DOHH2 (cell line): ENCODE measurements at regions not wholly inside any gene's neighbourhood (a gene's known extent, or its start where the extent isn't known, plus 50 kb on each side); places are given as distances from the start of the nearest gene placed in this dataset.

Source experiments
- H3F3A ChIP-seq: fragments of 200-600 bp; sonication (generic), shearing (Covaris generic); 2 replicates; pipeline ENCODE4 v1.6.0; 2016; ENCODE audit warnings: antibody characterized with exemption, mild to moderate bottlenecking; ENCODE audit not compliant: control insufficient read depth, insufficient read depth
- H3K27ac ChIP-seq: fragments of 200-600 bp; sonication (generic); 2 replicates; pipeline ENCODE4 v1.5.1; 2014; ENCODE audit warnings: low read depth, mild to moderate bottlenecking, low read length, moderate library complexity
- H3K27me3 ChIP-seq: fragments of 200-600 bp; sonication (generic); 2 replicates; pipeline ENCODE4 v1.6.1; 2014; ENCODE audit warnings: mild to moderate bottlenecking, low read length, mixed read lengths; ENCODE audit not compliant: control insufficient read depth
- H3K36me3 ChIP-seq: fragments of 200-600 bp; sonication (generic); 2 replicates; pipeline ENCODE4 v1.6.1; 2014; ENCODE audit warnings: mild to moderate bottlenecking, low read length, moderate library complexity, mixed read lengths; ENCODE audit not compliant: control insufficient read depth
- H3K4me1 ChIP-seq: fragments of 200-600 bp; sonication (generic); 2 replicates; pipeline ENCODE4 v1.6.1; 2014; ENCODE audit warnings: mild to moderate bottlenecking, low read length, mixed read lengths; ENCODE audit not compliant: control insufficient read depth
- H3K4me2 ChIP-seq: fragments of 200-600 bp; sonication (generic); 2 replicates; pipeline ENCODE4 v1.6.0; 2014; ENCODE audit warnings: mild to moderate bottlenecking, low read length, moderate library complexity
- H3K4me3 ChIP-seq: fragments of 200-600 bp; sonication (generic); 2 replicates; pipeline ENCODE4 v1.5.1; 2014; ENCODE audit warnings: mild to moderate bottlenecking, low read length, mixed read lengths
- H3K79me2 ChIP-seq: fragments of 200-600 bp; sonication (generic); 2 replicates; pipeline ENCODE4 v1.6.1; 2014; ENCODE audit warnings: mild to moderate bottlenecking, low read length, mixed read lengths; ENCODE audit not compliant: control insufficient read depth
- H3K9me2 ChIP-seq: fragments of 200-600 bp; sonication (generic); replicated peaks from 2 replicates; pipeline ENCODE4 v1.6.1; 2014; ENCODE audit warnings: mild to moderate bottlenecking, low read length, mixed read lengths; ENCODE audit not compliant: control insufficient read depth
- H3K9me3 ChIP-seq: fragments of 200-600 bp; sonication (generic); 2 replicates; pipeline ENCODE4 v1.6.1; 2014; ENCODE audit warnings: antibody characterized with exemption, low read length, mixed read lengths; ENCODE audit not compliant: control insufficient read depth, insufficient read depth
- H4K20me1 ChIP-seq: fragments of 200-600 bp; sonication (generic); 2 replicates; pipeline ENCODE4 v1.6.0; 2014; ENCODE audit warnings: low read depth, mild to moderate bottlenecking, antibody characterized with exemption, low read length, moderate library complexity; ENCODE audit not compliant: control insufficient read depth, insufficient read depth
- CTCF ChIP-seq: fragments of 200-600 bp; sonication (generic); IDR thresholded peaks from one replicate; pipeline ENCODE4 v1.5.1; 2014; ENCODE audit warnings: antibody characterized with exemption, mild to moderate bottlenecking, low read depth, low read length; ENCODE audit not compliant: poor library complexity, severe bottlenecking
- EZH2phosphoT487 ChIP-seq: fragments of 200-600 bp; sonication (generic); IDR thresholded peaks from 2 replicates; pipeline ENCODE4 v1.6.1; 2017; ENCODE audit warnings: borderline replicate concordance, mild to moderate bottlenecking, antibody characterized with exemption, low read length, moderate library complexity, mixed read lengths

- H3K4me3 ChIP-seq, result no peak overlapping the region
- no peaks in the 10 kb centered on the region for H3K9me3 ChIP-seq
- H3K27ac ChIP-seq, result no peak overlapping the region
- no peaks in the 10 kb centered on the region for H4K20me1 ChIP-seq
- H3K9me2 ChIP-seq, result no peaks in the 10 kb centered on the region
- no peak overlapping the region for H3K4me2 ChIP-seq
- no peak for TF ChIP-seq CTCF
- TF ChIP-seq EZH2phosphoT487, result no peak
- H3K79me2 ChIP-seq, result no peaks in the 10 kb centered on the region
- H3F3A ChIP-seq, result no peaks in the 10 kb centered on the region
- no peaks in the 10 kb centered on the region for H3K27me3 ChIP-seq
- H3K4me1 ChIP-seq, result no peaks in the 10 kb centered on the region
- H3K36me3 ChIP-seq, result no peaks in the 10 kb centered on the region
Observed at GRCh38 chr2:239756031-239756789, 268.9 kb downstream of the NDUFA10 start.

- Histone ChIP-seq H3K9me3 (no peaks in the 10 kb centered on the region), H3F3A (no peaks in the 10 kb centered on the region), H3K27ac (no peak overlapping the region), H4K20me1 (no peaks in the 10 kb centered on the region), H3K4me2 (no peak overlapping the region), H3K79me2 (no peaks in the 10 kb centered on the region), H3K36me3 (no peaks in the 10 kb centered on the region), H3K4me1 (no peaks in the 10 kb centered on the region), H3K27me3 (no peaks in the 10 kb centered on the region), H3K4me3 (no peak overlapping the region), H3K9me2 (no peaks in the 10 kb centered on the region)
- TF ChIP-seq CTCF (no peak), EZH2phosphoT487 (no peak)
Observed at GRCh38 chr2:239753401-239753837, 271.7 kb downstream of the NDUFA10 start.

- Histone ChIP-seq H3K4me3 (no peak overlapping the region), H3K9me2 (no peaks in the 10 kb centered on the region), H3K4me2 (no peak overlapping the region), H3K4me1 (no peaks in the 10 kb centered on the region), H3K27ac (no peak overlapping the region), H3K9me3 (no peaks in the 10 kb centered on the region), H3K36me3 (no peaks in the 10 kb centered on the region), H3K27me3 (no peaks in the 10 kb centered on the region), H3F3A (no peaks in the 10 kb centered on the region), H4K20me1 (no peaks in the 10 kb centered on the region), H3K79me2 (no peaks in the 10 kb centered on the region)
- TF ChIP-seq CTCF (no peak), EZH2phosphoT487 (no peak)
Observed at GRCh38 chr2:239752951-239753350, 272.2 kb downstream of the NDUFA10 start.
